ENCODE measurements at regions not wholly inside any gene's neighbourhood (a gene's known extent, or its start where the extent isn't known, plus 50 kb on each side); places are given as distances from the start of the nearest gene placed in this dataset.
"Not testable (repeated sequence)": the region's sequence is repeated elsewhere in the genome, so short reads cannot be mapped to it uniquely, and the experiment has no call there.

DNA sequence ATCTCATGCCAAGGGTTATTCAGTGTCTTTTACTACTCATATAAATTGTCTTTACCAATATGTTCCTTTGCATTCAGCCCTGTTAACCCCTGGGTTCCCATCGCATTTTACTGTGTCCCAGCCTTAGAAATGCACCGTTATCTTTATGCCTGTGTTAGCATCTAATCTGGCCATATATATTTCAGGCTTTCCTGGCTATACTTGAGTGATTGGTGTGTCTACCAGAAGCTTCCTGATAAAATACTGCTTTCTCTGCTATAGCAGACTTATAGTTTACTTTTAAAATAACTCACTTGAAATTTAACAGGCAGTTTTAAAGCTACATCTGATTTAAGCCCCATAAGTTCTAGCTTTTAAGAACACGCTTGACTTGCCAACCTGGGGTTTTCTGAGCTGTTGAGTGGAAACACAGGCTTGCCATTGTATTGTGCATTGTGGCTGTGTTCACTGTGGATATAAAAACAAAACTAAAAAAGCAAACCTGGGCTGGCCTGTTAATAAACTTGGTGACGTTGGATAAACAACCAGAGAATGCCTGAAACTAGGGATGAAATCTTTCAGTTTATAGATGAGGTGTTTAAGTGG, 185.3 kb upstream of the TAPT1 start:
- no peak for DNase-seq
- Mint-ChIP-seq H3K36me3 (ENCODE audit: insufficient read depth) (no peaks in the 10 kb centered on the region), H3K9me3 (no peaks in the 10 kb centered on the region), H3K27me3 (ENCODE audit: low read depth) (peaks cover 8% of the 10 kb centered on the region), H3K4me3 (no peak overlapping the region), H3K4me1 (ENCODE audit: low read depth) (no peaks in the 10 kb centered on the region)
- ATAC-seq: no peak

DNA sequence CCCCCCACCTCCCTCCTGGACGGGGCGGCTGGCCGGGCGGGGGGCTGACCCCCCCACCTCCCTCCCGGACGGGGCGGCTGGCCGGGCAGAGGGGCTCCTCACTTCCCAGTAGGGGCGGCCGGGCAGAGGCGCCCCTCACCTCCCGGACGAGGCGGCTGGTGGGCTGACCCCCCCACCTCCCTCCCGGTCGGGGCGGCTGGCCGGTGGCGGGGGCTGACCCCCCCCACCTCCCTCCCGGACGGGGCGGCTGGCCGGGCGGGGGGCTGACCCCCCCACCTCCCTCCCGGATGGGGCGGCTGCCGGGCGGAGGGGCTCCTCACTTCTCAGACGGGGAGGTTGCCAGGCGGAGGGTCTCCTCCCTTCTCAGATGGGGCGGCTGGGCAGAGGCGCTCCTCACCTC, 166.9 kb upstream of the TAPT1 start:
- ATAC-seq; H3K9me3 Mint-ChIP-seq; H3K27me3 Mint-ChIP-seq (ENCODE audit: low read depth); H3K4me3 Mint-ChIP-seq; DNase-seq; H3K4me1 Mint-ChIP-seq (ENCODE audit: low read depth); H3K36me3 Mint-ChIP-seq (ENCODE audit: insufficient read depth): not testable (repeated sequence)

DNA sequence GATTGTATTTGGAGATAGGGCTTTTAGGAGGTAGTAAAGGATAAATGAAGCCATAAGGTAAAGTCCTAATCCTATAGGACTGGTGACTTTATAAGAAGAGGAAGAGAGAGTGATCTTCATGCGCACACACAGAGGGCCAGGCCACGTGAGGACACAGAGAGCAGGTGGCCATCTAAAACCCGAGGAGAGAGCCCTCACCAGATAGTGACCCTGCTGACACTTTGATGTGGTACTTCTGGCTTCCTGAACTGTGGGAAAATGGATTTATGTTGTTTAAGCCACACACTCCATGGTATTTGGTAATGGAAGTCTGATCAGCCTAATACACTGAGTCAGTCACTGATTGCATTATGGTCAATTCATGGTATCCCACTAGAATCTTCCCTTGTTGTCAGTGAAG, 164.9 kb upstream of the TAPT1 start:
- Mint-ChIP-seq H3K27me3 (ENCODE audit: low read depth) (peaks cover 5% of the 10 kb centered on the region), H3K4me3 (no peak overlapping the region), H3K9me3 (peaks cover 3% of the 10 kb centered on the region), H3K4me1 (ENCODE audit: low read depth) (no peaks in the 10 kb centered on the region), H3K36me3 (ENCODE audit: insufficient read depth) (no peaks in the 10 kb centered on the region)
- ATAC-seq (no peak), DNase-seq (no peak)

DNA sequence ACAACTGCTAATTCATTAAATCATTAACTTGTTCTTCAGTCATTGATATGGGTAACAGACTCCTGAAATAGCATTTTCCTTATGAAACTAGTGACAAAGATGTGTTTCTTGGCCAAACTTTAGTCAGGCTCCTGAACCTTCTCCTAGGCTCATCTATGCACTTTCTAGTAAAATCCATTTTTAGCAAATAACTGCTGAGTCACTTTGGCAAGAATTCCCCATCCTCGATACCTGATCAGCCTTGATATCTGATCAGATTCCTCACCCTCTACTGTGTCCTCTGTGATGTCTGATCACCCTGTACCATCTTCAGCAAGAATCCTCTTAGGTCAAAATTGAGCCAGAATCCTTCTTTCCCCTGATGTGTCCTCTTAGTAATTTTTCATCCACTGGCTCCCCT, 161.2 kb upstream of the TAPT1 start:
- no peak overlapping the region for H3K4me3 Mint-ChIP-seq
- DNase-seq: no peak
- no peaks in the 10 kb centered on the region for H3K36me3 Mint-ChIP-seq (ENCODE audit: insufficient read depth)
- ATAC-seq: no peak
- peaks cover 5% of the 10 kb centered on the region for H3K27me3 Mint-ChIP-seq (ENCODE audit: low read depth)
- no peaks in the 10 kb centered on the region for H3K9me3 Mint-ChIP-seq
- H3K4me1 Mint-ChIP-seq (ENCODE audit: low read depth): no peaks in the 10 kb centered on the region

DNA sequence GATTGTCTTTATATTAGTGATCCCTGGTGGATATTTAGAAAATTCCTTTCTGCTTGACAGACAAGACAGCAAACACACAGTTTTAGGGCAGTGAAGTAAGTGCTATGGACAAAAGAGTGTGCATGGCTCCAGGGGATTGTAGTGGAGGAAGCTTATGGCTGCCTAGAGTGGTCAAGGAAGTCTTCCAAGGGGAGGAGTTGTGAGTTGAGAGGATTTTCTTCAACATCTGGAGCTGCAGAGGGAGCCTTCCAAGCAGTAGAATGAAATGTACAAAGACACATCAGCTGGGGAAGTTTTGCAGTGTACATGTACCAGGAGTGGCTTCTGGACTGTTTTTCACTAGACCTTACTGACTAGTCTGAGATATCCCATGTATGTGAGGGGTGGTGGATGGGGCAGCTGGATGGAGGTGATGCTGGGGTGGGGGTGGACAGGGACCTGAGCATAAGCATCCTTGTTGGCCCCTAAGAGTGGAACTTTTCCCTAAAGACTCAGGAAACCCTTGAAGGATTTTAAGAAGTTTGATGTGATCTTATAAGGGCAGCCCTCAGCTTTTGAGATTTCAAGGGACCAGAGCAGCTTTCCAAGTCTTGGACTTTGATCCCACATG, 160.5 kb upstream of the TAPT1 start:
- Mint-ChIP-seq H3K4me3 (no peak overlapping the region), H3K9me3 (no peaks in the 10 kb centered on the region), H3K36me3 (ENCODE audit: insufficient read depth) (no peaks in the 10 kb centered on the region), H3K4me1 (ENCODE audit: low read depth) (no peaks in the 10 kb centered on the region), H3K27me3 (ENCODE audit: low read depth) (peaks cover 5% of the 10 kb centered on the region)
- DNase-seq (no peak), ATAC-seq (no peak)

DNA sequence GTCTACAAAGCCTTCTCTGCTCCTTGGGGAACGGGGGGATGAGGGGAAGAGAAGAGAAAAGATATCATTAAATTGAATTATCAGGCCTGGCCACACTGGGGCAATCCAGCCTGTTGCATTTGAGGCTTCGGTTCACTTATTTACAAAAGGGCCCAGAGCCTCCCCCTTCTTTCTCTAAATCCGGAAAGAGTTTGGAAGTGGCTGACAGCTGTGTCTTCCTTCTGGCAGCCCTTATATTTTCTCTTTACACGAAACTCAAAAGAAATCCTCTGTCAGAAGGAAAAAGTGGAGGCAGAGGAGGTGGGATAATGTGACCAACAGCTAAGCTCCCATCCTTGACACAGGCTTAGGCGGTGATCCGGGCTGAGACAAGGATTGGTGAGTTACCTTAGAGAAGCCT, 158.3 kb upstream of the TAPT1 start:
- no peaks in the 10 kb centered on the region for H3K36me3 Mint-ChIP-seq (ENCODE audit: insufficient read depth)
- peaks cover 3% of the 10 kb centered on the region for H3K27me3 Mint-ChIP-seq (ENCODE audit: low read depth)
- DNase-seq: no peak
- no peak overlapping the region for H3K4me3 Mint-ChIP-seq
- no peaks in the 10 kb centered on the region for H3K9me3 Mint-ChIP-seq
- ATAC-seq: no peak
- H3K4me1 Mint-ChIP-seq (ENCODE audit: low read depth): no peaks in the 10 kb centered on the region

DNA sequence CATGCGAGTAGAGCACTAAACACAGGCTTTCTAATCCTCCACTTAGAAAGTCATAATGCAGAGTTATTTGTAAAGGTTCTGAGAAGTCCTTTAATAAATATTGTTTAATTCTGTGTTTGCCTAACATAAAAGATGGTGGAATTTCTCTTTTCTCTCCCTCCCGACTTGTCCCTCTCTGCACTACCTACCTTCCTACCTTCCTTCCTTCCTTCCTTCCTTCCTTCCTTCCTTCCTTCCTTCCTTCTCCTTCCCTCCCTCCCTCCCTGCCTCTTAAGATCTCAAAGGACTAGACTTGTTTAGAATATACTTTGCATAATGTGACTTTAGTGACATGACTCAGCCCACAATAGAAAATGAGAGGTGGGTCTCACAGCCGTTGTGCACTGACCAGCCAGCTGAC, 156.3 kb upstream of the TAPT1 start:
- no peak for DNase-seq
- H3K4me1 Mint-ChIP-seq (ENCODE audit: low read depth): no peaks in the 10 kb centered on the region
- H3K9me3 Mint-ChIP-seq: no peaks in the 10 kb centered on the region
- ATAC-seq: no peak
- no peak overlapping the region for H3K4me3 Mint-ChIP-seq
- peaks cover 1% of the 10 kb centered on the region for H3K27me3 Mint-ChIP-seq (ENCODE audit: low read depth)
- no peaks in the 10 kb centered on the region for H3K36me3 Mint-ChIP-seq (ENCODE audit: insufficient read depth)

DNA sequence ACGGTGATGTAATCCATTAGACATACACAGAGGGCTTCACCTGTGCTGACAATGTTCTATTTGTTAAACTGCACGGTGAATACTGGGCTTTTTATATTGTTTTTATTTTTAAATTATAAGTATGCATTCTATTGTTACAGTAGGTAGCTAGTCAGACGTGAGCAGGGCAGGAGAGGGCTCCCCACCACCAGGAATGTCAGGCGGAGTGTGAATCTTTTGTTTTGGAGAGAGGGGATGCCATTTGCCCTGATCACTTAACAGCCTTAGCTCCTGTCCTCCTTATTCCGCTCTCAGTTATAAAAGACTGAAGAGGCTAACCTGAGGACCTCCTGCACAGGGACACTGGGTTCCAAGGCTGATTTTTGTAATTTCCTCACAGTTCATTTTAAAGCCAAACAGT, 151.6 kb upstream of the TAPT1 start:
- DNase-seq (no peak), ATAC-seq (no peak)
- Mint-ChIP-seq H3K4me3 (no peak overlapping the region), H3K27me3 (ENCODE audit: low read depth) (no peaks in the 10 kb centered on the region), H3K4me1 (ENCODE audit: low read depth) (no peaks in the 10 kb centered on the region), H3K9me3 (no peaks in the 10 kb centered on the region), H3K36me3 (ENCODE audit: insufficient read depth) (no peaks in the 10 kb centered on the region)

DNA sequence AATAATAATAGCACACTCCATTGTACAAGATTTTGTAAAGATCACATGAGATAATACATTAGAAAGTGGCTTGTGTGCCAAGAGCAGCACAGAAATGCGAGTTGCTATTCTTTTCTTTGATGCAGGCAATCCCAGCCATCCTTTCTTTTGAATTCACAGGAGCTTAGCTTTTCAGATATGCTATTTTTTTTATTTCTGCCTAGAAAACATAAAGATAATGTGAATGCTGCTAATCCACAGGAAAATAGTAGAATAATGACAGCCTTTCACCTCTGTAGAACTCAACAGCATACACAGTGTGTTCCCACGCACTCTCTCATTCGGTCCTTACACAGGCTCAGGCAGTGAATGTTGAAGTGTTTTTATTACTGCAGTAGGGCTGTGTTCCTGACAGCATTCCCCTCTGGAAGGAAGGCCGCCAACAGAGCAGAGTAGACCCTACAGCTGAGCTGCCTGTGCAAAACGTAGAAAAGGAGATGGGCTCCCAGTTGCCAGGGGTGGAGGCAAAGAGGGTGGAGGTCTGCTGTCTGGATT, 138.8 kb upstream of the TAPT1 start:
- no peak overlapping the region for H3K4me3 Mint-ChIP-seq
- no peak for ATAC-seq
- no peaks in the 10 kb centered on the region for H3K9me3 Mint-ChIP-seq
- no peaks in the 10 kb centered on the region for H3K27me3 Mint-ChIP-seq (ENCODE audit: low read depth)
- H3K4me1 Mint-ChIP-seq (ENCODE audit: low read depth): no peaks in the 10 kb centered on the region
- no peaks in the 10 kb centered on the region for H3K36me3 Mint-ChIP-seq (ENCODE audit: insufficient read depth)
- DNase-seq: no peak

DNA sequence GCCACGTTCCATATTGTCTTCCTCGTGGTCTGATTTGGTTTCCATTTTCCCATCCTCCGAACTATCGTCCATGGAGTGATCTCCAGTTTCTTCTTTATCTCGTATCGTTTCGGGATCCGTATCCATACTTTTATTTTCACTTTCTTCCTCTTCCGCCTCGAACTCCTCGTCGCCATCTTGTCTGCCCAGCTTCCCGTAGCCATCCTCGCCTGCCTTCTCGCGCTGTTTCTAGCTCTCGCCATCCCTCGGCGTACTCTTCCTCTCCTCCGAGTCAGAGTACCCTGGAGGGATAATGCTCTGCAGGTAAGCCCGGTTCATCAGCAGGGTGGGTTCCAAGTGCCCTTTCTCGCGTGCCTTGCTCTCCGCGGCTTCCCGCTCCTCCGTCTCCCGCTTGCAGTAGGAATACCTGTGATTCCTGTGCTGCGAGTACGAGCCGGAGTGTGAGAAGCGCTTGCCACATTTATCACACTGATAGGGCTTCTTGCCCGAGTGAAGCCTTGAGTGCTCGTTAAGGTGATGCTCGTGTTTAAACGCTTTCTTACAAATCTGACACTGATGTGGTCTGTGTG, 134.5 kb upstream of the TAPT1 start:
- DNase-seq: no peak
- Mint-ChIP-seq H3K9me3 (no peaks in the 10 kb centered on the region), H3K27me3 (ENCODE audit: low read depth) (no peaks in the 10 kb centered on the region), H3K4me1 (ENCODE audit: low read depth) (no peaks in the 10 kb centered on the region), H3K36me3 (ENCODE audit: insufficient read depth) (no peaks in the 10 kb centered on the region), H3K4me3 (no peak overlapping the region)
- no peak for ATAC-seq

DNA sequence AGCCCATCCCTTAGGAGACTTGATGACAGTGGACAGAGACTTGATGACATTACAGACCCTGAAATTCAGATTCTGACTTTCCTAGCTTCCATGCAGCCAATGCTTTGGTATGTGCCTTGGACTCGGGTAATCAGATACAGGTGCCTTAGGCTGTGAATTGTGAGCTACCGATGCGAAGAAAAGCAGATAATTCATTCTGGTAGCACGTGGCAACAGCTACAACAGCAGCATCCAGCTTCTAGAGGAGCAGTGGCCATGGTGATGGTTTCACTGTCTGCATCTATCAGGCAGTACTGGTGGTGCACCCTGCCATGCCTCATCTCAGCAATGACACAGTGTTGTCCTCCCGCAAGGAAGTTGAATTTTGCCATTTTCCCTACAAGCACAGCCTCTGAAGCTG, 126.9 kb upstream of the TAPT1 start:
- Mint-ChIP-seq H3K4me3 (no peak overlapping the region), H3K9me3 (no peaks in the 10 kb centered on the region), H3K4me1 (ENCODE audit: low read depth) (no peaks in the 10 kb centered on the region), H3K36me3 (ENCODE audit: insufficient read depth) (no peaks in the 10 kb centered on the region), H3K27me3 (ENCODE audit: low read depth) (peaks cover 5% of the 10 kb centered on the region)
- DNase-seq (no peak), ATAC-seq (no peak)

DNA sequence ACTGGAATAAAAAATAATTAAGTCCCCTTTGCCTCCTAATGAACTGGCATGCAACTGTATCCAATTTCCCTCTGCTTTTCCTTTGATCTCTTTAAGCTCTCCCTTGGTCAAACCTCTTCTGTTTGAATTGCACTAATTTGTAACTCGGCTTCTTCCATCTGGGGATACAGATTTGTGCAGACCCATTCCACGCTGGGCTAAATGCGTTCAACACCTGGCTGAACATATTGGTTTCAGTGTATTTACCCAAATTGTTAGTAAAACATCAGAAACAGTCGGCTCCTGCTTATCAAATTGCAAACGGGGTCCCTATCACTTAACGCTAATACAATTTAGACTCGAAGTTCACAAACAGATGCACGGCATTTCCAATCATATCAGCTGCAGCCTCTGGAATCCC, 124.9 kb upstream of the TAPT1 start:
- DNase-seq (no peak), ATAC-seq (no peak)
- Mint-ChIP-seq H3K27me3 (ENCODE audit: low read depth) (peaks cover 5% of the 10 kb centered on the region), H3K9me3 (no peaks in the 10 kb centered on the region), H3K4me1 (ENCODE audit: low read depth) (no peaks in the 10 kb centered on the region), H3K4me3 (no peak overlapping the region), H3K36me3 (ENCODE audit: insufficient read depth) (no peaks in the 10 kb centered on the region)

DNA sequence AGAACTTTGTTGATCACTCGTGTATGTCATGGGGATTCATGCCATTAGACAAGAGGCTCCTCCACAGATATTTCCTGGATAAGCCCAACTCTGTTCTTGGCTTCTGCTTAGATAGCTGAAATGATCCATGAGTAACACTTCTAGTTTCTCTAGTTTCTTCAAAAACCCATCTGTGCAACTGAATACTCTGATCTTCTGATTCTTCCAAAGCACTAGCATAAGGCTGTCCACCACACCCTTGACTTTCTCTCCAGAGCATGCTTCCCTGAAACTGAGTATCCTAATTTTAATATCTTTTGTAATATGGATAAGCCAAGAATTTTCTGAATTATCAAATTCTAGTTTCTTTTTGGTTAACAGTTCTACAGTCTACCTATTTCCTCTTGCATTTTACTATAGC, 118.6 kb upstream of the TAPT1 start:
- ATAC-seq: no peak

DNA sequence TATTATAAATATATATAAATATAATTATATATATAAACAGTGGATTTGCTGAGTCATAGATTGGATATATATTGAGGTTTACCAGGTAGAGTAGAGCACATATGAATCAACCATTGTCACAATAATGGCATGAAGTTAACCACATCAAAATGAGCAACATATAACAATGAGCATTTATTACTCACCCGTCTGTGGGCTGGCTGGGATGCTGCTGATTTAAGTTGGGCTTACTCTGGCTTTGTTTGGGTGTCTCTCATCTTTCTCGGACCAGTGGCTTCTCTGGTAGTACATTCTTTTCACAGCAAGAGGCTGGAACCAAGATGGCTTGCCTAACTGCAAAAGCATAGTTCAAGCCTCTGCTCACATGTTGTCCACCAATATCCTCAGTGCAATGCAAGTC, 111.7 kb upstream of the TAPT1 start:
- Mint-ChIP-seq H3K27me3 (ENCODE audit: low read depth) (peaks cover 7% of the 10 kb centered on the region), H3K4me3 (no peak overlapping the region), H3K36me3 (ENCODE audit: insufficient read depth) (no peaks in the 10 kb centered on the region), H3K9me3 (no peaks in the 10 kb centered on the region), H3K4me1 (ENCODE audit: low read depth) (no peaks in the 10 kb centered on the region)
- no peak for DNase-seq
- no peak for ATAC-seq

More for the DNA sequence above, 118.6 kb upstream of the TAPT1 start:
- H3K4me3 Mint-ChIP-seq: no peak overlapping the region
- DNase-seq: no peak
- no peaks in the 10 kb centered on the region for H3K4me1 Mint-ChIP-seq (ENCODE audit: low read depth)
- H3K9me3 Mint-ChIP-seq: no peaks in the 10 kb centered on the region
- no peaks in the 10 kb centered on the region for H3K36me3 Mint-ChIP-seq (ENCODE audit: insufficient read depth)
- peaks cover 14% of the 10 kb centered on the region for H3K27me3 Mint-ChIP-seq (ENCODE audit: low read depth)

DNA sequence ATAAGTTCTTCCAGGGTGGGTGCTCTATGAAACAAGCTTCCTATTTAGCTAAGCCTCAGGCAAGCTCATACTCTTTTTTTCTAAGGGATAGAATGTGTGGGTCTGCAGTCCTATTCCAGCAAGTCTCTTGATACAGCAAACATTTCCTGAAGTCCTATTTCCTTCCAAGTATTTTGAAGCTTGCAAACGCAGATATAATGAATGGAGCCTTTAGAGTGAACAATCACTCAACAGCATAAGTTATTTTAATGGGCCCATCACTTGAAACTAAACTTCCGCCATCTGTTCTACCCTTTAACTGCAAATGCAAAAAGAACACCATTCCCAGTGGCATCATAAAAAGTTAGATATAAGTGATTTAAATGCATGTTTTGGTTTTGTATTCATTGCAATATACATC, 108.3 kb upstream of the TAPT1 start:
- Mint-ChIP-seq H3K4me3 (no peak overlapping the region), H3K4me1 (ENCODE audit: low read depth) (no peaks in the 10 kb centered on the region), H3K36me3 (ENCODE audit: insufficient read depth) (no peaks in the 10 kb centered on the region), H3K9me3 (no peaks in the 10 kb centered on the region), H3K27me3 (ENCODE audit: low read depth) (peaks cover 6% of the 10 kb centered on the region)
- DNase-seq (no peak), ATAC-seq (no peak)

Measured in activated T-cell treated with anti-CD3 and anti-CD28 coated beads, Interleukin-2, amount 50 U/mL, for 4 hours (primary cell).